GM18951 (cell line): ENCODE measurements at regions not wholly inside any gene's neighbourhood (a gene's known extent, or its start where the extent isn't known, plus 50 kb on each side); places are given as distances from the start of the nearest gene placed in this dataset.

Experiments
- POLR2A ChIP-seq: IDR thresholded peaks from 4 replicates; pipeline ENCODE4 v1.6.1; 2011; ENCODE audit warnings: mild to moderate bottlenecking; ENCODE audit not compliant: insufficient read length, insufficient read depth; ENCODE audit errors: extremely low read depth
- in situ Hi-C: fragments of 300-500 bp; cut with MboI; formaldehyde crosslinking; loops from one replicate; pipeline ENCODE4 v1.12.0; 2022; ENCODE audit warnings: low sequenced_read_pairs, mixed read lengths, inconsistent platforms; ENCODE audit not compliant: unreplicated experiment

DNA sequence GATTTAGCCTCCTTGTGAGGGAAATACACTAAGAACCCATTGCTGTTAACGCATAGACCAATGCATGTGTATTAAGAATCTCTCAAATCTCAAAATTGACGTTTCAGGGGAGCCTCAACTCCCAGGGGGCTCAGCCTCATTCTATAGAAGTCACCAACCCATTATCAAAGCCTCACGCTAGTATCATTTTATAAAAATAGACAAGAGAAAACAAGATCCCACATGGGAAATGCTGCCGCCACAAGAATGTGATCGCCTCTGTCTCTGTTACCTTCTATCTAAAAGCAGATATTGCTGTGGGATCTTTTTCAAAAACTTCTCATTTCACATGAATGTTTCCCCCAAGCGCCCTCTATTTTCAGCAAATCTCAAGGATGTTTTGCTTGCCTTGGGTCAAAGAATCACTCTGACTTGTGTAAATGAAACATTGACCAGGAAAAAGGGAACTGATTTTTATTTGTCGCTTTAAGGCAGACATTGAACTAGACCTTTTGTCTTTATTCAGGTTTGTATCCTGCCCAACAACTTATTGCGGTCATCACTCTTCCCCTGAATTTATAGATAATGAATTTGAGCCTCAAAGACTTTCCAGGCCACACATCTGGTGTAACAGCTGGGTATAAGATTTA, 679.0 kb upstream of the ID2 start:
- no peak for TF ChIP-seq POLR2A
- in situ Hi-C loops, result no loop called here

GRCh38 chr2:8003462-8004075, 678.3 kb upstream of the ID2 start:
- in situ Hi-C loops, result no loop called here
- no peak for TF ChIP-seq POLR2A

DNA sequence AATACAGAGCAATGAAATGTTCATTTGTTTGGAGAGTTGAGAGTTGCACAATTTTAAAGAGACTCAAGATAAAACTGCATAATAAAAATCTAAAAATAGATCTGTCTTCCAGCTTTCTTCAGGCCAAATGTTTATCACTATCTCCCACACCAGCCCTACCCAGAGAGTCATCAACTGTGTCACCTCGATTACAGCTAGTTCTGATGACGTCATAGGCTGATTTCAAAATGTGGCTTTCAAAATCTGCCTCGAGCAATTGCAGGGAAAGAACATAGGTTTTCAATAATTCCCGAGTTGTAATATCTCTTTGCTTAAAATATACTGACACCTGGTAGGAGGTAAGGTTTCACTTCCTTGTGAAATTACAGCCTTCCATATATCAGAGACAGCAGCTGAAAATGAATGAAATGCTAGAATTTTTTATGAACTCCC, 677.6 kb upstream of the ID2 start:
- in situ Hi-C loops, result no loop called here
- no peak for TF ChIP-seq POLR2A

DNA sequence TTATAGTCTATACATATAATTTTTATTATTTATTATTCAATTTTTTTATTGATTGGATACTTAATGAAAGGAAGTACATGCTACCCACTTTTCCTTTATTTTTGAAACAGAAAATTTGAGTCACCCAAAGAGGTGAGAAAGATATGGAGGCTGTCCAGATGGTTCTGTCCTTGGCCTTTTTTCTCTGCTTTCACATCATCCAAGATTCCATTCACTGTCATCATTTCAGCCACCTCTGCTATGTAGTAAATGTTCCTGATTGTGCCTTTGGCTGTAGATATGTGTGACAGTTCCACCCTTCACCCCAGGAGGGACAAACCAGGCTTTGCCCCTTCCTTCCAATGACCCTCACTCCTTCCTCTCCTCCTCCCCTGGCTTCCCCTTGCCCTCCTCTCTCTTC, 675.7 kb upstream of the ID2 start:
- in situ Hi-C loops, result no loop called here
- TF ChIP-seq POLR2A, result no peak

GRCh38 chr2:8006626-8007025, 675.2 kb upstream of the ID2 start:
- no peak for TF ChIP-seq POLR2A
- in situ Hi-C loops, result no loop called here

DNA sequence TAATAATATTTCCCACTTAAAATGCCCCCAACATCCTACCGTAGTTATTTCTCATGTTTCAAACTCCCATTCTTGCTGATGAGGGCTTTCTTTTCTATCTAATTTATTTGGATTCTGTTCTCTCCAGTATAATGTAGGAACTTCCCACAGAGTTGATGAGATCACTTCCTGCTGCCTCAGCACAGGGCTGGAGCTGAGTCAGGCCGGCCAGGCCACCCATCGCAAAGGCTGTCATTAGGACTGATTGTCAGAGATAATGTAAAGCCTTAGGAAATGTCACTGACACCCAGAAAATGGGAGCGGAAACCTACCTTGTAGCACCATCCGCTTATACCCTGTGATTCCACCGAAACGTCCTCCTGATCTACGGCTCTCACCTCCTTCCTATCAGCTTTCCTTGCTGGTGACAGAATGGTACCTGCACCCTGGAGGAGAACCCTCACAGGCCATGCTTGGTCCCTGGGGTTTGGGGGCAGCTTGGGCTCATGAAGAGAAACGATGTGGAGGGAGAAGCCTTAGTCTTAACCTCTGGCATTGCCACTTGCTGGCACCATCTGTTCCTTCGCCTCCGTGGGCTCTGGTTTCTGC, 672.8 kb upstream of the ID2 start:
- no peak for TF ChIP-seq POLR2A
- in situ Hi-C loops, result no loop called here

GRCh38 chr2:8015848-8016600, 665.8 kb upstream of the ID2 start:
- in situ Hi-C loops, result no loop called here
- TF ChIP-seq POLR2A, result no peak

GRCh38 chr2:8016688-8017087, 665.2 kb upstream of the ID2 start:
- TF ChIP-seq POLR2A, result no peak
- in situ Hi-C loops, result no loop called here

DNA sequence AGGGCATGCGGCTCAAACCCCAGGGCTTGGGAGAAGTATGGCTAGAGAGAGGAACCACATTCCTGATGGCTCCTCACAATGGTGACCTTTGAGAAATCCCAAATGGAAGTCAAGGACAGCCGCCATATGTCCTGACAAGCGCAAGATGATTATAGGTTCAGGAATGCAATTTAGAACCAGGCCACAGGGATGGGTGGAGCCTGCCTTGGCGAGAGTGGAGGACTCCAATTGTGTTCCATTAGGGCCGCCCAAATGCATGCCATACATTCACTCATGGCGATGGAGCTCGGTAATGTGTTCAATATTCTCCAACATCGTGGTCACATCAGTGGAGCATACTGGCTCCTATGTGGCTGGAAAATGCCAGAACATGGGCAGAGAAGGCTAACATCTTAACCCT, 662.9 kb upstream of the ID2 start:
- in situ Hi-C loops, result no loop called here
- TF ChIP-seq POLR2A, result no peak

DNA sequence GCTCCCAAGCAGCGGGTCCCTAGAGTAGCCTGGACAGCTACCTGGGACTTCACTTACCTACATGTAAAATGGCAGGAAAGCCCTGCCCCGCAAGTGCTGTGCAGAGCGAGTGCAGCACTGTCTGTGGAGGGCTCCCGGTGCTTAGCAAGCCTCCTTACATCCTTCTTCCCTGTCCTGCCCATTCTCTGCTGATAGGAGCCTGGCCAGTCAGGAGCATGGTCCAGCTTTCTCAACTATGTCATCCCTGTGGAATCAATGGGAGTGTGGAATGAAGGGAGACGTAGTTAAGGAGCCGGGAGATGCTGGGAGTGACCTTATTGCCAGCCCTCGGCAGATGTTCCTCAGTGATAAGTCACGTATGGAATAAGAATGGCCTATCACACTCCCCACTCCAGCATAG, 661.9 kb upstream of the ID2 start:
- TF ChIP-seq POLR2A, result no peak
- in situ Hi-C loops, result no loop called here

- TF ChIP-seq POLR2A, result no peak
- in situ Hi-C loops, result no loop called here
These were observed 659.9 kb upstream of the ID2 start for GRCh38 chr2:8021921-8022320.

- no peak for TF ChIP-seq POLR2A
- in situ Hi-C loops, result no loop called here
These were observed 658.8 kb upstream of the ID2 start for GRCh38 chr2:8022908-8023640.

DNA sequence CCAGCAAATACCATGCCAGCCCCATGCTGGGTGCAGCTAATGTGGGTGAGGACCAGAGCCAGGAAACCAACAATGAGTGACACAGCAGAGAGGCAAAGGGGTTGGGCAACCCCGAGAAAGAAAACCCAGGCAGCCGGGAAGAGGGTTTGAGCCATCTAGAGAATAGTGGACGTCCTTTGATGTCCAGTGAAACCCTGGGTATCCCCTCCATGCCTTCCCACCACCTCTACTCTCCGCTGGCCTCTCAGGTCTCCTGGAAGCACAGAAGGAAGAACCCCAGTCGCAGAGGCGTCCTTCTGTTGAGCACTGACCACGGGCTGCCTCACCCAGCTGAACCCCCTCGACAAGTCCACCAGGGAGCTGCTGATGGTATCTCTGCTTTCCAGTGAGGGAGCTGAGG, 657.4 kb upstream of the ID2 start:
- in situ Hi-C loops, result no loop called here

DNA sequence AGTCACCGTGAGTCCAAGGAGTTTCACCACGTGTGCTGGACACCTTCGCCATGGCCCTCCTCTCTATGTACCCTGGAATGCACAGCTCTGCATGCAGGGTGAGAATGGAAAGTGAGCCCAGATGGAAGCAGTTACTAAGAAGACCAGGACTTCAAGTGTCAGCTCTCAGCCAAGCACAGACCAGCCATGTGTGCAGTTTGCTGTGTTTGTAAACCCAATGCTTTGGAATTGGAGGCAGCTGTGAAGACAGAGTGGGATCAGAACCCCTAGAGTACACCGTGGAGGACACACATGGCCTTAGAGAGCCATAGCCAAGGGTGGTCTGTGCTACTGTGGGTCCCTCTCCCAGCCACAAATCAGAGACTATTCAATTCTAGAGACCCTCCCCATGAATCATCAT, 655.5 kb upstream of the ID2 start:
- in situ Hi-C loops, result no loop called here

More for the DNA sequence above, 657.4 kb upstream of the ID2 start:
- TF ChIP-seq POLR2A, result no peak

More for the DNA sequence above, 655.5 kb upstream of the ID2 start:
- TF ChIP-seq POLR2A, result no peak
